NCI-H2171 (cell line): ENCODE measurements at regions not wholly inside any gene's neighbourhood (a gene's known extent, or its start where the extent isn't known, plus 50 kb on each side); places are given as distances from the start of the nearest gene placed in this dataset.

ENCODE experiments used
- DNase-seq: peaks from one replicate; lab custom pipeline; 2025; lab: John Stamatoyannopoulos, UW

DNA sequence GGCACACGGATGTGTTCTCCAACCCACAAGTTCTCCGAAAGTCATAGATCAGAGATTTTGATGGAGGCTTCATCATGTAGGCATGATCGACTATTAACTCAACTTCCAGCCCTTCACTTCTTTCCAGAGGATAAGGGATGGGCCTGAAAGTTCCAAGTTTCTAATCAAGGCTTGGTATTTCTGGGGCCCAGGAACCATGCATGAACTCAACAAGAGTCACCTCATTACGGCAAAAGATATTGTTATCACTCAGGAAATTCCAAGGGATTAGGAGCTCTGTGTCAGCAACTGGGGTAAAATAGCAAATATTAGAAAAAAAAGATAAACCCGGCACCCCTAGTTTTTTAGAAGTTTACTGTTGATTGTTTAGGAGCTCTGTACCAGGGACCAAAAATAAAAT is 240.1 kb upstream of the PPP1R2C start:
- no peak for DNase-seq

- no peak for DNase-seq
Measured at GRCh38 chrX:43019021-43019420, 241.1 kb upstream of the PPP1R2C start.

- no peak for DNase-seq
Measured at GRCh38 chrX:43025806-43026315, 247.9 kb upstream of the PPP1R2C start.

- DNase-seq, result no peak
Measured at GRCh38 chrX:43064096-43064495, 286.1 kb upstream of the PPP1R2C start.

- no peak for DNase-seq
Measured at GRCh38 chrX:43065978-43066377, 288.0 kb upstream of the PPP1R2C start.

- no peak for DNase-seq
Measured at GRCh38 chrX:43068639-43069038, 290.7 kb upstream of the PPP1R2C start.

- no peak for DNase-seq
Measured at GRCh38 chrX:43083016-43083415, 305.1 kb upstream of the PPP1R2C start.

DNA sequence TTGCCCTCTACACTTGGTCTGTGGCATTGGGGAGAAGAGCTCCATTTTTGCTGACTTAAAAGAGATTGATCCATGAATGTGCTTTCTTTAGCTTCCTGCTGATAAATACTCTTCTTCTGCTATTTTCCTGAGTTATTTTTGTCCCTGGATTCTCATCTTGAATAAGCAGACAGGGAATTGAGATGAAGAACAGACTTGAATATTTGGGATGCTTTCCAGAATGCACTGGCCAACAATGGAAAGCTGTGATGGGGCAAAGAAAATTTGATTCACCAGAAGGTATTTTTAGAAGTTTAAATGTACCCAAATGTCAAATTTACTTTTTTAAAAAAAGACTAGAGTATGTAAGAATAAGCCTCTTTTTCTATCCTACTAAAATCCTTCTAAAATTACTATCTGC is 309.9 kb upstream of the PPP1R2C start:
- DNase-seq, result no peak

GRCh38 chrX:43096830-43097229 is 318.9 kb upstream of the PPP1R2C start:
- no peak for DNase-seq

DNA sequence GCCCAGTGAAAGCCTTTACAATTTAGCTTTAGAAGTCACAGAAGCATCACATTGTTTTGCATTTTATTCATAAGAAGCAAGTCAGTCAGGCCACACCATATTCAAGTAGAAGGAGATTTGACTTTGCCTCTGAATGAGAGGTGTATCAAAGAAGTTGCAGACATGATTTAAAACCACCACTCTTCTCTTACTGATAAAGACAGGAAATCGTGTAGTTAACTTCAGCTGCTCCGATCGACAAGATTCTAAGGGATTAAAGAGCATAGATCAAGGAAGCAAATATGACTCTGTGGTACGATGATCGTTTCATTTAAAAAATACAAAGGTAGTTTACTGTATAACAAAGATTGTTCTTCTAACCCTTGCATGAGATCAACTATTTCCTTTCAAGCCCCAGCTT is 328.0 kb upstream of the PPP1R2C start:
- DNase-seq, result no peak

GRCh38 chrX:43108828-43109227 is 330.9 kb upstream of the PPP1R2C start:
- no peak for DNase-seq

GRCh38 chrX:43121637-43122036 is 343.7 kb upstream of the PPP1R2C start:
- no peak for DNase-seq

GRCh38 chrX:43139645-43140044 is 361.7 kb upstream of the PPP1R2C start:
- DNase-seq, result no peak

- no peak for DNase-seq
Measured at GRCh38 chrX:43140582-43140981, 362.6 kb upstream of the PPP1R2C start.

- DNase-seq, result no peak
Measured at GRCh38 chrX:43141885-43142284, 363.9 kb upstream of the PPP1R2C start.

GRCh38 chrX:43148305-43148704 is 370.3 kb upstream of the PPP1R2C start:
- DNase-seq, result no peak

DNA sequence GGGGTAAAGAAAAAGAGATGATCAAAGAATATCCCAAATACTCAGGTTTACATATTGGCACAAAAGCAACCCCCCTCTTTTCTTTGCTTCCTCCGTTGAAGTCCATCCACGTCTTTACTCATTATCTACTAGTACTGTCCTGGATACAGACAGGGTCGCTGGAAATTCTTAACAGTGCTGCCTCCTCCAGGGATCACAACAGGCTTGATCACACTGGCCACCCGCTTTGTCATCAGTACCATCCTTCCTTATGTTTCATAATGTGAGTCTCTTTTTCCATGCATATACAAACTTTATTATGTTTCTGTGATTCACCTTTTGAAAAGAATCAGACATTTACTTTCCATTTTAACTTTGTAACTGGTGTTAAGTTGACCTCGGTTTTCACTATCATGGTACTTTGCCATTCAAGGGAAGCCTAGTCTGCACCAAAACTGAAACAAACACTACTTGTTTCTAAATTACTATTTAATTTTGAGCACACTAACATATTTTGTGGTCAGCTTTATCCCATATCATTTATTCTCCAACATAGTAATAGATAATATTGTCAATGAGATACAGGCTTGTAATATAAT is 387.5 kb upstream of the PPP1R2C start:
- no peak for DNase-seq

GRCh38 chrX:43166874-43167273 is 388.9 kb upstream of the PPP1R2C start:
- DNase-seq, result no peak

DNA sequence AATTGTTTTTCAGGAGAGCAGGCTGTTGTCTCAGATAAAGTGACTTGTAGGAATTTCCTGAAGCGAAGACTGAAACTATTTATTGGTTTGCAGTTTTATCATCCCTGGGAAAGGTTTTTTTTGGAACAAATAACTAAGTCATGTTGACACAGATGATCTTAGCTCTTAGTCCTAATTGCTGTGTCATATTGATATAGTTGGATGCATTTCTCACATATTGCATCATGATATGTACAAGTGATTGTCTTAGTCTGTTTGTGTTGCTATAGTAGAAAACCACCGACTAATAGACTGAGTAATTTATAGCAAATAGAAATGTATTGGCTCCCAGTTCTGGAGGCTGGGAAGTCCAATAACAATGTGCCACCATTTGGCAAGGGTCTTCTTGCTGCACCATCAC is 397.5 kb upstream of the PPP1R2C start:
- no peak for DNase-seq

DNA sequence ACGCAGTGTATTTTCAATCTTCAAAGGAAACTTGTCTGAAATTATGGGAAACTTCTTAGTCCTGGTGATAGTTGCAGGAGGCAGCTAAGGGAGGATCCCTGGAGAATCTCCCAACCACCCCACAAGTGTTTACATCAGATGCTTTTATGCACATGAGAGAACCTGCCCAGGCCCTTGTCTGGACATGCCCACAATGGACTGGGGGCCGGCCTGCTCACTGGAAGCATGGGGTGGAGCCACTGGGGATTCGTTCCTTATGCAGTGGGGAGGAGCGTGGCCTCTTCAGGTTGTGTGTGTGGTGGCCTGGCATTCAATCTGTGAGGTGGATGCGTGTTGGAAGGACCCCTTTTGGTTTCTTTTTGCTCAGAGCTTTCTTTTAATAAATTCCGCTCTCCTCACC is 398.7 kb upstream of the PPP1R2C start:
- DNase-seq, result no peak

- DNase-seq, result no peak
Measured at GRCh38 chrX:43188296-43188695, 410.3 kb upstream of the PPP1R2C start.

GRCh38 chrX:43211570-43211969 is 433.6 kb upstream of the PPP1R2C start:
- DNase-seq, result no peak

- DNase-seq, result no peak
Measured at GRCh38 chrX:43218198-43218597, 437.9 kb upstream of the MAOA start.

DNA sequence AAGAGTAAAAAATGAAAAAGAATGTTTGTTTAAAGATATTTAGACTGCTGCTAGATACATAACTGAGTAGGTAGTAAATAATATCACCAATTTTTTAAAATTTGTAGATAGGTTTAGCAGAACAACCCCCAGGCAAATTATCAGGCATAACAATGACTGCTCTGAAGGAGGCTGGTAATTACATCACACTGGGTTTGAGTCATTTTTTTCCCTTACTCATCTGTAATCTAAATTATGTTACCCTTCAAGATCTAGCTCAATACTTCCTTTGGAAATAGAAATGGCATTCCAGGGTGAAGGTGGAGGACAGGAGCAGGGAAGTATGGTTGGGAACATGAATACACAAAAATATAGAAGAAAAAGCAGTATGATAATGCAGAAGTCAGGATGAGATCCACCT is 431.6 kb upstream of the MAOA start:
- DNase-seq, result no peak
